Ishikawa (cell line): ENCODE measurements at regions not wholly inside any gene's neighbourhood (a gene's known extent, or its start where the extent isn't known, plus 50 kb on each side); places are given as distances from the start of the nearest gene placed in this dataset.

ENCODE experiments used
- CEBPB ChIP-seq: IDR thresholded peaks from 2 replicates; pipeline ENCODE4 v1.6.1; 2012
- CREB1 ChIP-seq: IDR thresholded peaks from 2 replicates; pipeline ENCODE4 v1.6.1; 2012; ENCODE audit warnings: low read depth
- EGR1 ChIP-seq: IDR thresholded peaks from 2 replicates; pipeline ENCODE4 v1.6.1; 2012
- EP300 ChIP-seq: IDR thresholded peaks from 2 replicates; pipeline ENCODE4 v1.6.1; 2012; ENCODE audit warnings: borderline replicate concordance
- FOXM1 ChIP-seq: IDR thresholded peaks from 2 replicates; pipeline ENCODE4 v1.6.1; 2012; ENCODE audit warnings: low read depth, borderline replicate concordance
- MAX ChIP-seq: IDR thresholded peaks from 2 replicates; pipeline ENCODE4 v1.6.1; 2012
- NFIC ChIP-seq: IDR thresholded peaks from 2 replicates; pipeline ENCODE4 v1.6.1; 2012
- RAD21 ChIP-seq: IDR thresholded peaks from 2 replicates; pipeline ENCODE4 v1.6.1; 2012; ENCODE audit warnings: low read depth
- REST ChIP-seq: IDR thresholded peaks from 2 replicates; pipeline ENCODE4 v1.6.1; 2012; ENCODE audit warnings: low read depth, mild to moderate bottlenecking
- TAF1 ChIP-seq: IDR thresholded peaks from 2 replicates; pipeline ENCODE4 v1.6.1; 2012; ENCODE audit warnings: low read depth, mild to moderate bottlenecking
- TCF12 ChIP-seq: IDR thresholded peaks from 2 replicates; pipeline ENCODE4 v1.6.1; 2012; ENCODE audit warnings: low read depth
- TEAD4 ChIP-seq: IDR thresholded peaks from 2 replicates; pipeline ENCODE4 v1.6.1; 2012
- USF1 ChIP-seq: IDR thresholded peaks from 2 replicates; pipeline ENCODE4 v1.6.1; 2012
- YY1 ChIP-seq: IDR thresholded peaks from 2 replicates; pipeline ENCODE4 v1.6.1; 2012; ENCODE audit warnings: low read depth
- ZBTB7A ChIP-seq: IDR thresholded peaks from 2 replicates; pipeline ENCODE4 v1.6.1; 2012; ENCODE audit warnings: low read depth

GRCh38 chr18:56097621-56098020 is 509.6 kb upstream of the TCF4 start:
- TF ChIP-seq ZBTB7A: no peak
- no peak for TF ChIP-seq EP300

GRCh38 chr18:56096861-56097260 is 508.9 kb upstream of the TCF4 start:
- no peak for TF ChIP-seq NFIC
- TF ChIP-seq REST: no peak
- no peak for TF ChIP-seq TAF1
- no peak for TF ChIP-seq EGR1
- TF ChIP-seq TEAD4: no peak
- TF ChIP-seq RAD21: no peak
- no peak for TF ChIP-seq CEBPB
- TF ChIP-seq YY1: no peak
- TF ChIP-seq CREB1: no peak
- TF ChIP-seq EP300: no peak
- TF ChIP-seq TCF12: no peak
- TF ChIP-seq ZBTB7A: no peak
- TF ChIP-seq USF1: no peak
- no peak for TF ChIP-seq FOXM1
- TF ChIP-seq MAX: no peak

- TF ChIP-seq EP300: no peak
- TF ChIP-seq CREB1: no peak
- TF ChIP-seq REST: no peak
- TF ChIP-seq MAX: no peak
- TF ChIP-seq FOXM1: no peak
- TF ChIP-seq EGR1: no peak
- no peak for TF ChIP-seq CEBPB
- no peak for TF ChIP-seq RAD21
- TF ChIP-seq TEAD4: no peak
- no peak for TF ChIP-seq YY1
- TF ChIP-seq TCF12: no peak
- TF ChIP-seq USF1: no peak
- TF ChIP-seq TAF1: no peak
- TF ChIP-seq NFIC: no peak
- TF ChIP-seq ZBTB7A: no peak
Measured at GRCh38 chr18:56089612-56090258, 501.7 kb upstream of the TCF4 start.

GRCh38 chr18:56086786-56087185 is 498.8 kb upstream of the TCF4 start:
- TF ChIP-seq CEBPB (no peak), RAD21 (no peak), TEAD4 (no peak), CREB1 (no peak), TAF1 (no peak), EGR1 (no peak), TCF12 (no peak)

GRCh38 chr18:56086176-56086575 is 498.2 kb upstream of the TCF4 start:
- TF ChIP-seq TAF1 (no peak), NFIC (no peak), FOXM1 (no peak), EGR1 (no peak), TEAD4 (no peak), USF1 (no peak)

- no peak for TF ChIP-seq CREB1
- no peak for TF ChIP-seq NFIC
- TF ChIP-seq FOXM1: no peak
- TF ChIP-seq YY1: no peak
- no peak for TF ChIP-seq EGR1
- TF ChIP-seq TEAD4: no peak
- TF ChIP-seq MAX: no peak
- TF ChIP-seq CEBPB: no peak
- TF ChIP-seq ZBTB7A: no peak
- TF ChIP-seq REST: no peak
- TF ChIP-seq USF1: no peak
Measured at GRCh38 chr18:56085551-56085950, 497.6 kb upstream of the TCF4 start.
